AG04450 (cell line): ENCODE measurements at regions not wholly inside any gene's neighbourhood (a gene's known extent, or its start where the extent isn't known, plus 50 kb on each side); places are given as distances from the start of the nearest gene placed in this dataset.

ENCODE experiments used
- CTCF ChIA-PET: fragments of 300-600, 350-600 bp; formaldehyde crosslinking; extraction: SDS; loops from one replicate; lab custom pipeline; 2022; ENCODE audit warnings: antibody characterized with exemption, inconsistent platforms; lab: Charles Lee
- POLR2A ChIA-PET: fragments of 350-600 bp; formaldehyde crosslinking; extraction: SDS; loops from one replicate; lab custom pipeline; 2021; ENCODE audit warnings: antibody characterized with exemption, inconsistent platforms; lab: Yijun Ruan, JAX
- DNase-seq: peaks from one replicate; pipeline ENCODE4 v3.0.0-alpha.2; 2011; ENCODE audit warnings: low read depth, low spot score
- H3K27ac ChIP-seq: one replicate; pipeline ENCODE4 v1.5.1; 2012; ENCODE audit warnings: low read depth, low read length, control low read depth
- H3K27me3 ChIP-seq: one replicate; pipeline ENCODE4 v1.6.0; 2012; ENCODE audit warnings: low read length; ENCODE audit not compliant: control insufficient read depth, insufficient read depth
- H3K4me3 ChIP-seq: 2 replicates; pipeline ENCODE4 v1.5.1; 2011; ENCODE audit warnings: mild to moderate bottlenecking, low read depth, low read length, control low read depth
- H3K9me3 ChIP-seq: 2 replicates; pipeline ENCODE4 v1.5.1; 2012; ENCODE audit warnings: low read length; ENCODE audit not compliant: control insufficient read depth, insufficient read depth
- CTCF ChIP-seq: IDR thresholded peaks from 2 replicates; pipeline ENCODE4 v1.5.1; 2011; ENCODE audit warnings: low read depth, low read length, control low read depth, inconsistent platforms

- DNase-seq: no peak
- ChIA-PET CTCF (no interaction called here), POLR2A (no interaction called here)
- Histone ChIP-seq H3K27me3 (no peaks in the 10 kb centered on the region), H3K27ac (no peak overlapping the region), H3K4me3 (no peak overlapping the region), H3K9me3 (peaks cover 10% of the 10 kb centered on the region)
- no peak for TF ChIP-seq CTCF
These were observed 247.4 kb downstream of the MATN1 start for GRCh38 chr1:30475966-30476365.

- H3K27me3 ChIP-seq: no peaks in the 10 kb centered on the region
- no peak for TF ChIP-seq CTCF
- no peak overlapping the region for H3K4me3 ChIP-seq
- H3K9me3 ChIP-seq: peaks cover 4% of the 10 kb centered on the region
- ChIA-PET POLR2A (no interaction called here), CTCF (no interaction called here)
- H3K27ac ChIP-seq: no peak overlapping the region
- no peak for DNase-seq
These were observed 248.2 kb downstream of the MATN1 start for GRCh38 chr1:30475201-30475600.

GRCh38 chr1:30474818-30475200 is 248.6 kb downstream of the MATN1 start:
- ChIA-PET POLR2A (no interaction called here), CTCF (no interaction called here)
- H3K27me3 ChIP-seq: no peaks in the 10 kb centered on the region
- no peaks in the 10 kb centered on the region; the same call in 1 of the 2 replicates for H3K9me3 ChIP-seq
- no peak for DNase-seq
- no peak for TF ChIP-seq CTCF
- no peak overlapping the region for H3K4me3 ChIP-seq
- no peak overlapping the region for H3K27ac ChIP-seq

GRCh38 chr1:30473922-30474817 is 249.2 kb downstream of the MATN1 start:
- ChIA-PET POLR2A (no interaction called here), CTCF (no interaction called here)
- TF ChIP-seq CTCF: no peak
- no peak for DNase-seq
- Histone ChIP-seq H3K27me3 (no peaks in the 10 kb centered on the region), H3K9me3 (no peaks in the 10 kb centered on the region; the same call in 1 of the 2 replicates), H3K4me3 (no peak overlapping the region), H3K27ac (no peak overlapping the region)

DNA sequence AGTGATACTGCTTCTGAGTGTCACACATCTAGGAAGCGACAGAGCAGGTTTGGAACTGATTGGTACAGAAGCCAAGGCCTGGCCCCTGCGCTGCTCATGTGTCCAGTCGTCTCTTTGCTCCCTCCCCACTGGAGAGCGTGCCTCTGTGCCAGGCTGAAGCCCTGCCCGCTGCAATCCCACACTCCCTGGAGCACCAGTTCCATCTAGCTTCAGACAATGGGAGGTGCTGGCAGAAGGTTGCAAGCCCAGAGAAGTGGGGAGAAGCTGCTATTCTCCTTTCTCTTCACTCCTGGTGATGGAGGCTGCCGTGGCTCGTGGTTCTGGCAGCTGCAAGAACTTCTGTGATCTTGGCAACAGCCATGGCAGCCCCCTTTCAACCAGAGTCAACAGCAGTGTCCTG is 250.9 kb downstream of the MATN1 start:
- DNase-seq: no peak
- no peak for TF ChIP-seq CTCF
- no peak overlapping the region for H3K4me3 ChIP-seq
- H3K9me3 ChIP-seq: no peaks in the 10 kb centered on the region; the same call in 1 of the 2 replicates
- no peak overlapping the region for H3K27ac ChIP-seq
- CTCF ChIA-PET: no interaction called here
- no peaks in the 10 kb centered on the region for H3K27me3 ChIP-seq
- POLR2A ChIA-PET: no interaction called here
